NB4 (cell line): ENCODE measurements at regions not wholly inside any gene's neighbourhood (a gene's known extent, or its start where the extent isn't known, plus 50 kb on each side); places are given as distances from the start of the nearest gene placed in this dataset.

Source experiments
- DNase-seq: peaks from one replicate; pipeline ENCODE4 v3.0.0; 2010; ENCODE audit warnings: low read depth
- H3K4me3 ChIP-seq: one replicate; pipeline ENCODE4 v1.5.1; 2011; ENCODE audit warnings: mild to moderate bottlenecking, low read depth, low read length, moderate library complexity
- CTCF ChIP-seq: IDR thresholded peaks from one replicate; pipeline ENCODE4 v1.5.1; 2012; ENCODE audit warnings: low read depth, low read length
- MAX ChIP-seq: IDR thresholded peaks from 2 replicates; pipeline ENCODE4 v1.6.1; 2011; ENCODE audit warnings: low read depth, low read length
- MYC ChIP-seq: IDR thresholded peaks from 2 replicates; pipeline ENCODE4 v1.6.1; 2011; ENCODE audit warnings: low read depth, low read length
- POLR2A ChIP-seq: IDR thresholded peaks from 2 replicates; pipeline ENCODE4 v1.6.1; 2011; ENCODE audit warnings: mild to moderate bottlenecking; ENCODE audit not compliant: insufficient read length; ENCODE audit errors: extremely low read depth

DNA sequence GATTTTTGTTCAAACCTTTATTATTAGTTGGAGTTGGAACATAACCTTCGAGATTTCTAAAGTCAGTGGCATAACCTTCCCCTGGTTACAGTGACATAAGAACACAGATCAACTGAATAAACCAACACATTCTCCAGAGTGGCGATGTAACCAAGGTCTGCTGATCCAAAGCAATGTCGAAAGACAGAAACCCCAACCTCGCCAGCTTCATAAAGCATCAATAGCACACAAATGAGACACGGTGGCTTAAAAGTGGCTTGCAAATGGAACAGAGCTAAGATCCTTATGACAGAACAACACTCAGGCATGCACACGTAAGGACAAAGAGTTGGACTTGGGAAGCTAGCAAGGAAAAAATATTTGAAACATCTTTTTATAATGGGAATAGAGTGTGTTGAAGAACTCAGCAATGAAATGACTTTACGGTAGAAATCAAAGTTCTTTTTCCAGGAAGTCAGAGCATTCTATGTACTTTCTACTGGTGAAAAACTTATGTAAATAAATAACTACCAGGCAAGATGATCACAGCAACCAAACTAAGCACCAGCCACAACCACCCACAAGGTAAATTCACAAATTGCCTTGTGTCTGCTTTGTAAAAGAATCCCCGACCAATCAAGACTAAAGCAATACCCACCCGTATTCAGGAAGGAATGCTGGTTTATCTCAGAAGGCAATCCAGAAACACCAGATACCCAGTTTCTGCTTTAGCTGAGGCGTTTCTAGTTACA is 61.0 kb upstream of the NHSL1 start:
- H3K4me3 ChIP-seq = no peak overlapping the region
- DNase-seq = no peak
- TF ChIP-seq MYC (no peak), POLR2A (no peak)

DNA sequence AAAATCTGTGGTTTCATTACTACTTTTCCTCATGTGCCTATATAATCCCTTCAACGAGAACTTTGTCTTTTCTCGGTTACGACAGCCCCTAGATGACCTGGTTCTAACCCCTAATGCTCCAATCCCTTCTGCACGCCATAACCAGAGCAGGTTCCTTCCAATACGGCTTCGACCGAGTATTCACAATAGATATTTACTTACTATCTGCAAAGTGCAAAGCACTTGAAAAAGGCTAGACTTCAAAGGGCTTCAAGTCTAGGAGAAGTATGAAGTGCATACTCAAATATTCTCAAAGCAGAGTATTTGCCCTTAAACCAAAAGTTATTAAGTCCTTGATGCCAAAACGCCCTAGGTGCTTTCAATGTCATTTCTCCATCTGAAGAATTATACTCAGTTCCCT is 63.4 kb upstream of the NHSL1 start:
- no peak for TF ChIP-seq MAX
- no peak for TF ChIP-seq CTCF
- no peak for TF ChIP-seq MYC
- TF ChIP-seq POLR2A = no peak
- DNase-seq = no peak

DNA sequence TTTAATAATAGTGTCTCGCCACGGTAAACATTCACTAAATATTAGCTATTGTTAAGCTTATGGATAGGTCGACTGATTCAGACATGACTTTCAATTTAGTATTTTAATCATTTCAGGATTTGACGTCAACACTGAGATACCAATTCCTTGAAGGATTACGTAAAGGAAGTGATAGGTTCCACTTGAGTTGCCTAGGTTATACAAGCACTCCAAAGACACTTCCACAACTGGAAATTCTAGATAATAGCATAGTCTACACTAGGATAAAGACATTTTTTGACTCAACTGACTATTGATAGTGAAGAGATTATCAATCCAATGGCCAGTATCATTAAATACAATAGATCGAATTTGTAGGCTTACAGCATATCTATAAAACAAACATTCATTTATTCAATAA is 63.9 kb upstream of the NHSL1 start:
- DNase-seq = no peak
- TF ChIP-seq MYC (no peak), POLR2A (no peak), CTCF (no peak), MAX (no peak)
- no peak overlapping the region for H3K4me3 ChIP-seq

More for the DNA sequence above, 63.4 kb upstream of the NHSL1 start:
- H3K4me3 ChIP-seq = no peak overlapping the region

GRCh38 chr6:138563650-138564049 is 64.4 kb upstream of the NHSL1 start:
- no peak for DNase-seq
- no peak for TF ChIP-seq MAX
- TF ChIP-seq POLR2A = no peak
- TF ChIP-seq CTCF = no peak
- TF ChIP-seq MYC = no peak
- no peak overlapping the region for H3K4me3 ChIP-seq

- no peak for DNase-seq
- no peak overlapping the region for H3K4me3 ChIP-seq
- TF ChIP-seq POLR2A (no peak), MYC (no peak), MAX (no peak), CTCF (no peak)
Measured at GRCh38 chr6:138564170-138564721, 65.0 kb upstream of the NHSL1 start.

DNA sequence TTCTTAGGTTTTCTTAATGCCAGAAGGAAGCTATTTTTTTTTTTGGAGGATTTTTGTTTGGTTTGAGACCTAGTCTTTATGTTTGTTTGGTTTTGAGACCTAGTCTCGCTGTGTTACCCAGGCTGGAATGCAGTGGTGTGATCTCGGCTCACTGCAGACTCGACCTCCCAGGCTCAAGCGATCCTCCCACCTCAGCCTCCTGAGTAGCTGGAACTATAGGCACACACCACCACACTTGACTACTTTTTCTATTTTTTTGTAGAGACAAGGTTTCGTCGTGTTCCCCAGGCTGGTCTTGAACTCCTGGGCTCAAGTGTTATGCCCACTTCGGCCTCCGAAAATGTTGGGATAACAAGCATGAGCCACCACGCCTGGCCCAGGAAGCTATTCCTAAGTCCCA is 67.8 kb upstream of the NHSL1 start:
- TF ChIP-seq MYC (no peak), CTCF (no peak), MAX (no peak), POLR2A (no peak)
- no peak overlapping the region for H3K4me3 ChIP-seq
- no peak for DNase-seq
